RWPE2 (cell line): ENCODE measurements at regions not wholly inside any gene's neighbourhood (a gene's known extent, or its start where the extent isn't known, plus 50 kb on each side); places are given as distances from the start of the nearest gene placed in this dataset.

Source experiments
- ATAC-seq: fragments of 200-7000 bp; cut with Tn5 transposase; 3 replicates; pipeline ENCODE4 v1.9.1; 2021; ENCODE audit warnings: low read depth
- DNase-seq: peaks from one replicate; pipeline ENCODE4 v3.0.0-alpha.2; 2020; ENCODE audit warnings: low spot score
- H3K27ac ChIP-seq: fragments of 450-650 bp; 2 replicates; pipeline ENCODE4 v1.5.1; 2017; ENCODE audit warnings: mild to moderate bottlenecking; ENCODE audit not compliant: poor library complexity, severe bottlenecking
- H3K27me3 ChIP-seq: fragments of 250-450 bp; sonication (Bioruptor Pico); 2 replicates; pipeline ENCODE4 v1.5.1; 2021; ENCODE audit warnings: mild to moderate bottlenecking, moderate library complexity; ENCODE audit not compliant: insufficient read depth, poor library complexity, severe bottlenecking
- H3K36me3 ChIP-seq: fragments of 250-450 bp; sonication (Bioruptor Pico); 2 replicates; pipeline ENCODE4 v1.5.1; 2020; ENCODE audit warnings: low read depth, mild to moderate bottlenecking, moderate library complexity
- H3K4me1 ChIP-seq: fragments of 250-450 bp; sonication (Bioruptor Pico); 2 replicates; pipeline ENCODE4 v1.5.1; 2021; ENCODE audit warnings: mild to moderate bottlenecking, moderate library complexity; ENCODE audit not compliant: insufficient read depth, poor library complexity, severe bottlenecking
- H3K4me3 ChIP-seq: fragments of 250-450 bp; sonication (Bioruptor Pico); 2 replicates; pipeline ENCODE4 v1.5.1; 2021; ENCODE audit warnings: mild to moderate bottlenecking, moderate library complexity; ENCODE audit not compliant: severe bottlenecking
- H3K9me3 ChIP-seq: fragments of 250-450 bp; sonication (Bioruptor Pico); 2 replicates; pipeline ENCODE4 v1.5.1; 2021; ENCODE audit warnings: mild to moderate bottlenecking, moderate library complexity; ENCODE audit not compliant: severe bottlenecking
- TF ChIP-seq, protein P1 (sequence below): fragments of 450-650 bp; IDR thresholded peaks from one replicate; pipeline ENCODE4 v1.5.1; 2017; ENCODE audit warnings: mild to moderate bottlenecking, moderate library complexity; ENCODE audit not compliant: poor library complexity, severe bottlenecking

DNA sequence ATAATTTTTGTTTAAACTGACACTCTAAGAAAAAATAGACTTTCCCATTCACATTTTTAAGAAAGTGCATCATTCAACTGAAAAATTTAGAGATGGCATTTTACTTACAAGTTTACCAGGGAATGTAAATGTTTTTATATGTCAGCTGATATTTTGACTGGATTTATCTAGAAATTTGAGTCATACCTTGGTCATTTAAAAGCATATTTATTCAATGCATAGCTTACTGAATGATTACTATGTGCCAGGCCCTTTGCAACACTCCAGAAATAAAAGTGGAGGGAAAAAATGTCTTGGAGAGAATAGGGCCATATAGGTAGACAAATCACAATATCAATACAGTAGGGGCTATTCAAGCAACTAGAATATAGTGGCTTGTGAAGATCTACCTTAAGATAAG lies 98.4 kb upstream of the FAM3C start:
- DNase-seq = no peak
- TF ChIP-seq, protein P1, sequence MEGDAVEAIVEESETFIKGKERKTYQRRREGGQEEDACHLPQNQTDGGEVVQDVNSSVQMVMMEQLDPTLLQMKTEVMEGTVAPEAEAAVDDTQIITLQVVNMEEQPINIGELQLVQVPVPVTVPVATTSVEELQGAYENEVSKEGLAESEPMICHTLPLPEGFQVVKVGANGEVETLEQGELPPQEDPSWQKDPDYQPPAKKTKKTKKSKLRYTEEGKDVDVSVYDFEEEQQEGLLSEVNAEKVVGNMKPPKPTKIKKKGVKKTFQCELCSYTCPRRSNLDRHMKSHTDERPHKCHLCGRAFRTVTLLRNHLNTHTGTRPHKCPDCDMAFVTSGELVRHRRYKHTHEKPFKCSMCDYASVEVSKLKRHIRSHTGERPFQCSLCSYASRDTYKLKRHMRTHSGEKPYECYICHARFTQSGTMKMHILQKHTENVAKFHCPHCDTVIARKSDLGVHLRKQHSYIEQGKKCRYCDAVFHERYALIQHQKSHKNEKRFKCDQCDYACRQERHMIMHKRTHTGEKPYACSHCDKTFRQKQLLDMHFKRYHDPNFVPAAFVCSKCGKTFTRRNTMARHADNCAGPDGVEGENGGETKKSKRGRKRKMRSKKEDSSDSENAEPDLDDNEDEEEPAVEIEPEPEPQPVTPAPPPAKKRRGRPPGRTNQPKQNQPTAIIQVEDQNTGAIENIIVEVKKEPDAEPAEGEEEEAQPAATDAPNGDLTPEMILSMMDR = no peak
- H3K4me3 ChIP-seq = no peak overlapping the region
- no peak for ATAC-seq
- no peak overlapping the region for H3K27ac ChIP-seq
- H3K27me3 ChIP-seq = no peaks in the 10 kb centered on the region
- no peaks in the 10 kb centered on the region for H3K36me3 ChIP-seq
- no peaks in the 10 kb centered on the region for H3K9me3 ChIP-seq
- no peaks in the 10 kb centered on the region for H3K4me1 ChIP-seq

DNA sequence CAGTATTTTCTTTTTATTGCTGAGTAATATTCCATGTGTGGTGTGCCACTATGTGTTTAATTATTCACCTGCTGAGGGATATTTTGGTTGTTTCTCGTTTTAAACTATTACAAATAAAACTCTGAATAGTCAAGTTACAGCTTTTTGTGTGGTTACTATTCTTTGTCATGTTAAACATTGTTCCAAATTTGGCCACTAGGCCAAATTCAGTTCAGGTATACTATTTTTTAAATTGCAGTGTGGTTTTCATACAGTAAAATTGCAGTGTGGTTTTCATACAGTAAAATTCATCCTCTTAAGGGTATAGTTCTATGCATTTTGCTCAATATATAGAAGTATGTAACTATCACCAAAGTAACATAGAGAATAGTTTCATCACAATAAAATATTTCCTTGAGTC lies 97.4 kb upstream of the FAM3C start:
- Histone ChIP-seq H3K4me3 (no peak overlapping the region), H3K36me3 (no peaks in the 10 kb centered on the region), H3K4me1 (no peaks in the 10 kb centered on the region), H3K27ac (no peak overlapping the region), H3K27me3 (no peaks in the 10 kb centered on the region), H3K9me3 (no peaks in the 10 kb centered on the region)
- no peak for ATAC-seq
- DNase-seq = no peak
- TF ChIP-seq, protein P1 = no peak

DNA sequence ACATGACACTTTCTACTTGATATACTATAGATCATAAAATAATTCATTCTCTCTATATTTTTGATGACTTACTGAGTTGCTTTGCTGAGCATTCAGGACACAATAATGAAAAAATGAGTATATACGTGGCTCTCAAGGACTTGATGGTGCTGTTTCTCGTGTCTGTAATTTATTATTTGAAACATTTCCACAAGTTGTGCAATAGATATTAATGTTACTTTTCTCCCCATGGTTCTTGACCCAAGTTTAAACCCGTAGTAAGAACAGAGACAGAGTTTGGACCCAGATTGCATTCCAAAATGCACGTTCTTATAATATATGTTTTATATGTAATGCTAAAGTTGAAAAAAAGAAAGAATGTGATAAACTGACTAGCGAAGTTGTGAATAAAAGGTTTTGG lies 94.2 kb upstream of the FAM3C start:
- Histone ChIP-seq H3K27ac (no peak overlapping the region), H3K4me3 (no peak overlapping the region), H3K36me3 (no peaks in the 10 kb centered on the region), H3K9me3 (no peaks in the 10 kb centered on the region), H3K27me3 (no peaks in the 10 kb centered on the region), H3K4me1 (no peaks in the 10 kb centered on the region)
- ATAC-seq (no peak), DNase-seq (no peak)
- TF ChIP-seq, protein P1 = no peak

DNA sequence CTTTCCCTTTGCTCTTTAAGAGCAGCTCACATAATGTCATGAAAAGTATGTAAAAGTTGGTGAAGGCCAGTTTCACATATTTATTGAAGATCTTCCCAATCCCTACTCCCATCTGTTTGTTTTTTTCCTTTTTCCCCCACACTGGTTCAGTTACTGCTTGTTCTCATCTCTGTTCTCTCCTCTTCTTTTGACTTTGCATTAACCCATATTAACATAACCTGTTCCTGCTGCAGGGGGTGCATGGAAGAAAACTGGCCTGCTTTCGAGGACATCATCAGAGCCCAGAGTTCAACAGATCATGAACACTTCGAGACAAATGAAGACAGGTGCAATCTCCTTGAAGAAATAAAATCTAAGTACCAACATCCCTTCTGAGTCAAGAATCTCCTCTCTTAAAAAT lies 93.3 kb upstream of the FAM3C start:
- Histone ChIP-seq H3K36me3 (no peaks in the 10 kb centered on the region), H3K4me3 (no peak overlapping the region), H3K27ac (no peak overlapping the region), H3K27me3 (no peaks in the 10 kb centered on the region), H3K9me3 (no peaks in the 10 kb centered on the region), H3K4me1 (no peaks in the 10 kb centered on the region)
- DNase-seq (no peak), ATAC-seq (no peak)
- TF ChIP-seq, protein P1 = no peak

DNA sequence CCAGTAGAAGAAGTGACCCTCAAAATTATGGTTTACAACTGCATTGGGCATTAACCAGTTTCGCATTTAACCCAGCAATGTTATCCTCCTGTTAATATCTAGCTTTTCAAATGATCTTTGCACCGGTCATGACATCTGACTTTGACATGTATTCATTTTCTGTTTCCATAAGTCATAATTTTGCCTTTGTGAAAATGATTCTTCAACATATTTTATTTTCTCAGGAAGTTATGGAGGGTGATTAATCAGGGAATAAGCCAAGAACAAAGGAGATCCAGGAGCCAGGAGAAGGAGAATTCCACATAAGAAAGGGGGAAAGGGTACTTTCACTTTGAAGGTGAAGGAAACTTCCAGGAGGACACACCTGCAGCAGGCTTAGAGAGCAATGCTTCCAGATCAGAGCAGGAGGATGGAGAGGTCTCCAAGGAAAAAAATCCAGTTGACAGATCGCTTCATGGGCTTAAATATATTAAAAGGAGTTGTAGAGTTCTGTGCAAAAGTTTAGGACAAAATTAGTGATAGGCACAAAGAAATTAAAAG lies 92.1 kb upstream of the FAM3C start:
- DNase-seq (no peak), ATAC-seq (no peak)
- no peak overlapping the region for H3K4me3 ChIP-seq
- no peaks in the 10 kb centered on the region for H3K4me1 ChIP-seq
- no peaks in the 10 kb centered on the region for H3K36me3 ChIP-seq
- no peaks in the 10 kb centered on the region for H3K27me3 ChIP-seq
- H3K27ac ChIP-seq = no peak overlapping the region
- TF ChIP-seq, protein P1 = no peak
- H3K9me3 ChIP-seq = no peaks in the 10 kb centered on the region
